Osteoblast (primary cell): ENCODE measurements at regions not wholly inside any gene's neighbourhood (a gene's known extent, or its start where the extent isn't known, plus 50 kb on each side); places are given as distances from the start of the nearest gene placed in this dataset.

ENCODE experiments used
- DNase-seq: peaks from one replicate; pipeline ENCODE4 v3.0.0; 2011; ENCODE audit warnings: low spot score, mixed read lengths; ENCODE audit not compliant: insufficient read length; ENCODE audit errors: missing footprints
- H2AFZ ChIP-seq: 2 replicates; pipeline ENCODE4 v1.6.0; 2011; ENCODE audit warnings: mild to moderate bottlenecking, low read length
- H3K27ac ChIP-seq: 2 replicates; pipeline ENCODE4 v1.5.1; 2011; ENCODE audit warnings: mild to moderate bottlenecking, low read depth, low read length, moderate library complexity
- H3K27me3 ChIP-seq: 2 replicates; pipeline ENCODE4 v1.6.0; 2012; ENCODE audit warnings: mild to moderate bottlenecking, control low read depth, inconsistent platforms, low read length, moderate library complexity; ENCODE audit not compliant: insufficient read depth
- H3K36me3 ChIP-seq: 2 replicates; pipeline ENCODE4 v1.5.1; 2011; ENCODE audit warnings: mild to moderate bottlenecking, low read length, control low read depth, moderate library complexity; ENCODE audit not compliant: insufficient read depth
- H3K4me1 ChIP-seq: 2 replicates; pipeline ENCODE4 v1.5.1; 2011; ENCODE audit warnings: mild to moderate bottlenecking, low read length, control low read depth, moderate library complexity; ENCODE audit not compliant: insufficient read depth
- H3K4me2 ChIP-seq: 2 replicates; pipeline ENCODE4 v1.6.0; 2011; ENCODE audit warnings: mild to moderate bottlenecking, low read length; ENCODE audit not compliant: insufficient read depth
- H3K4me3 ChIP-seq: fragments of 200-600 bp; sonication (generic); 3 replicates; pipeline ENCODE4 v1.5.1; 2012; ENCODE audit warnings: mild to moderate bottlenecking, low read length, inconsistent platforms; ENCODE audit not compliant: insufficient read depth
- H3K79me2 ChIP-seq: 2 replicates; pipeline ENCODE4 v1.6.0; 2012; ENCODE audit warnings: mild to moderate bottlenecking, low read length, control low read depth, inconsistent platforms; ENCODE audit not compliant: insufficient read depth
- H3K9me3 ChIP-seq: 2 replicates; pipeline ENCODE4 v1.5.1; 2011; ENCODE audit warnings: low read depth, low read length, control low read depth
- H4K20me1 ChIP-seq: 2 replicates; pipeline ENCODE4 v1.6.0; 2012; ENCODE audit warnings: mild to moderate bottlenecking, low read length, control low read depth; ENCODE audit not compliant: insufficient read depth
- TF ChIP-seq, protein P1 (sequence below): IDR thresholded peaks from 2 replicates; pipeline ENCODE4 v1.5.1; 2011; ENCODE audit warnings: mild to moderate bottlenecking, low read depth, low read length, moderate library complexity; ENCODE audit errors: extremely low read depth

- peaks cover 35% of the 10 kb centered on the region for H3K27me3 ChIP-seq
- DNase-seq: no peak
- H2AFZ ChIP-seq: no peak overlapping the region
- no peaks in the 10 kb centered on the region for H3K36me3 ChIP-seq
- H3K4me3 ChIP-seq: no peak overlapping the region
- no peak overlapping the region for H3K27ac ChIP-seq
- H3K4me1 ChIP-seq: peaks cover 7% of the 10 kb centered on the region
- H3K79me2 ChIP-seq: no peaks in the 10 kb centered on the region
- H3K9me3 ChIP-seq: peaks cover 5% of the 10 kb centered on the region
- peak overlapping the region; percentile 37 for H3K4me2 ChIP-seq
- TF ChIP-seq, protein P1, sequence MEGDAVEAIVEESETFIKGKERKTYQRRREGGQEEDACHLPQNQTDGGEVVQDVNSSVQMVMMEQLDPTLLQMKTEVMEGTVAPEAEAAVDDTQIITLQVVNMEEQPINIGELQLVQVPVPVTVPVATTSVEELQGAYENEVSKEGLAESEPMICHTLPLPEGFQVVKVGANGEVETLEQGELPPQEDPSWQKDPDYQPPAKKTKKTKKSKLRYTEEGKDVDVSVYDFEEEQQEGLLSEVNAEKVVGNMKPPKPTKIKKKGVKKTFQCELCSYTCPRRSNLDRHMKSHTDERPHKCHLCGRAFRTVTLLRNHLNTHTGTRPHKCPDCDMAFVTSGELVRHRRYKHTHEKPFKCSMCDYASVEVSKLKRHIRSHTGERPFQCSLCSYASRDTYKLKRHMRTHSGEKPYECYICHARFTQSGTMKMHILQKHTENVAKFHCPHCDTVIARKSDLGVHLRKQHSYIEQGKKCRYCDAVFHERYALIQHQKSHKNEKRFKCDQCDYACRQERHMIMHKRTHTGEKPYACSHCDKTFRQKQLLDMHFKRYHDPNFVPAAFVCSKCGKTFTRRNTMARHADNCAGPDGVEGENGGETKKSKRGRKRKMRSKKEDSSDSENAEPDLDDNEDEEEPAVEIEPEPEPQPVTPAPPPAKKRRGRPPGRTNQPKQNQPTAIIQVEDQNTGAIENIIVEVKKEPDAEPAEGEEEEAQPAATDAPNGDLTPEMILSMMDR: no peak
- H4K20me1 ChIP-seq: no peaks in the 10 kb centered on the region
Observed at GRCh38 chrX:39519566-39520301, 578.0 kb downstream of the BCOR start.

GRCh38 chrX:39525758-39526157 lies 572.0 kb downstream of the BCOR start:
- no peaks in the 10 kb centered on the region for H3K79me2 ChIP-seq
- DNase-seq: no peak
- no peaks in the 10 kb centered on the region for H3K36me3 ChIP-seq
- no peak overlapping the region for H3K4me3 ChIP-seq
- no peaks in the 10 kb centered on the region for H4K20me1 ChIP-seq
- TF ChIP-seq, protein P1: no peak
- H3K4me1 ChIP-seq: no peaks in the 10 kb centered on the region
- H3K9me3 ChIP-seq: peaks cover 5% of the 10 kb centered on the region
- peaks cover 19% of the 10 kb centered on the region for H3K27me3 ChIP-seq
- H3K4me2 ChIP-seq: no peak overlapping the region
- H3K27ac ChIP-seq: no peak overlapping the region
- no peak overlapping the region for H2AFZ ChIP-seq

DNA sequence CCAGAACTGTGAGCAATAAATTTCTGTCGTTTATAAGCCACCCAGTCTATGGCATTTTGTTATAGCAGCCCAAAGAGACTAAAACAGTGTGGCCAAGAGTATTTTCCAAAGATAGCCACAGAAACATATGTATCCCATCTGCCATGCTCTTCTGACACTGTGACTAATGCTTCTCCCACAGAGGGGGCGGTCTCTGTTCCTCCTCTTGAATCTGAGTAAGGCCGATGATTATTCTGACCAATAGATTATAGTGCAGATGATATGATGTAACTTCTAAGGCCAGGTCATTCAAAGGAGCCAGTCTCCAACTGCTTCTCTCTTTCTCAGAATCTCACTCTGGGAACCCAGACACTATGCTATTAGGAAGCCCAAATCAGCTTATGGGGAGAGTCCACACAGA lies 570.7 kb downstream of the BCOR start:
- Histone ChIP-seq H3K79me2 (no peaks in the 10 kb centered on the region), H3K36me3 (no peaks in the 10 kb centered on the region), H3K9me3 (peaks cover 5% of the 10 kb centered on the region), H3K27me3 (peaks cover 16% of the 10 kb centered on the region), H3K4me1 (no peaks in the 10 kb centered on the region), H4K20me1 (no peaks in the 10 kb centered on the region), H3K4me3 (no peak overlapping the region), H3K4me2 (no peak overlapping the region), H2AFZ (no peak overlapping the region), H3K27ac (no peak overlapping the region)
- peak; percentile 85 for DNase-seq
- TF ChIP-seq, protein P1: no peak

DNA sequence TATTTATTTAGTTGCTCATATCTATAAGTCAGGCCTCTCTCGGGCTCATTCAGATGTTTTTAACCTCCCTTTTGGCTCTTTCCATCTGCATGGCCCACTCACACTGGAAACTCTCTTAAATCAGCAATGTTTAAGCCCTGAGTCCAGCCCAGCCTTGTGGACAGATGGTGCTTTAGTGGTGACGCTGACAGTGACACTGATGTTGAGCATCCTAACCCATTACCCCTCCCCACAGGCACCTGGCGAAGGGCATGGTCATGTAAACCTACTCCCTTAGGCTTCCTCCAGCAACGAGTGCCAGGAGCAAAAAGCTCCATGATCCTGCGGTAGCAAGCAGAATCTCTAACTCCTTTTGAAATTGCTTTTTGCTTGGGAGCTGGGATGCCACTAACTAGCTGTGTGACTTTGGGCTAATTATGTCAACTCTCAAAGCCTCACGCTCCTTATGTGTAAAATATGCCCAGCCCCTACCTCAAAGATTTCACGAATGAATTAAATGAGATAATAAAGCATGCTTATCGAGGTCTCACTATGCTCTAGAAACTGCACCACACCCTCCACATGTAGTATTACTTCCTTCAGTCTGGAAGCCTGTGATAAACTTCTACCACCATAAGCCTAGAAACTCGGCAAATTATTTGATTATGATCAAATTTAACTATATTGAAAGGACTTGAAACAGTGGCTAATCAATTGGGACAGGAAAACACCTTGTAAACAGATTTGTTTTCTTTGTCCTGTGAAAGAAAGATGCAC lies 569.4 kb downstream of the BCOR start:
- H3K27me3 ChIP-seq: peaks cover 18% of the 10 kb centered on the region

More for the DNA sequence above, 569.4 kb downstream of the BCOR start:
- Histone ChIP-seq H3K27ac (no peak overlapping the region), H3K9me3 (peaks cover 5% of the 10 kb centered on the region), H3K79me2 (no peaks in the 10 kb centered on the region), H3K4me1 (no peaks in the 10 kb centered on the region), H2AFZ (no peak overlapping the region), H3K36me3 (no peaks in the 10 kb centered on the region), H4K20me1 (no peaks in the 10 kb centered on the region), H3K4me3 (no peak overlapping the region), H3K4me2 (no peak overlapping the region)
- no peak for DNase-seq
- TF ChIP-seq, protein P1: no peak
